HCT116 (cell line): ENCODE measurements at regions not wholly inside any gene's neighbourhood (a gene's known extent, or its start where the extent isn't known, plus 50 kb on each side); places are given as distances from the start of the nearest gene placed in this dataset.

ENCODE experiments used
- ATAC-seq: fragments of 200-7000 bp; cut with Tn5 transposase; 2 replicates; pipeline ENCODE4 v1.9.1; 2020; ENCODE audit warnings: mild to moderate bottlenecking, moderate library complexity
- BruUV-seq: library from RNA; stranded (reverse); fragments of 400-500 nt; replicated peaks from 2 replicates; lab custom pipeline; 2021; lab: Mats Ljungman, UMichigan
- CTCF ChIA-PET: fragments of 300-600 bp; sonication (Branson Sonifier 250); formaldehyde crosslinking; loops from one replicate; lab custom pipeline; 2021; ENCODE audit warnings: antibody characterized with exemption; lab: Charles Lee
- POLR2A ChIA-PET: fragments of 300-600, 350-600 bp; sonication (Branson Sonifier 250); formaldehyde crosslinking; loops from one replicate; lab custom pipeline; 2021; ENCODE audit warnings: antibody characterized with exemption; lab: Charles Lee
- RAD21 ChIA-PET, 2 experiments: fragments of 300-600 bp; sonication (Branson Sonifier 250); formaldehyde crosslinking; loops; one replicate each; lab custom pipeline; 2023; ENCODE audit warnings: low total read pairs in 2 of 2; ENCODE audit not compliant: uncharacterized antibody in 2 of 2, unreplicated experiment in 2 of 2, low non-redundant PET in 1 of 2; lab: Charles Lee
- DNase-seq: peaks from one replicate; pipeline ENCODE4 v3.0.0-alpha.2; 2010; ENCODE audit warnings: low read depth, low spot score
- H2AFZ ChIP-seq: fragments of 200-600 bp; shearing (Covaris generic), sonication (generic); 2 replicates; pipeline ENCODE4 v1.6.1; 2017; ENCODE audit warnings: low read depth, mixed run types, mixed read lengths, antibody characterized with exemption, low read length; ENCODE audit not compliant: poor library complexity, severe bottlenecking
- H3K27ac ChIP-seq: 2 replicates; pipeline ENCODE4 v1.5.1; 2012; ENCODE audit warnings: low read depth, low read length
- H3K27me3 ChIP-seq: fragments of 200-600 bp; sonication (generic); 2 replicates; pipeline ENCODE4 v1.6.1; 2016; ENCODE audit warnings: mixed run types, low read length, mixed read lengths; ENCODE audit not compliant: insufficient read depth
- H3K36me3 ChIP-seq, 2 experiments: fragments of 200-500 bp in 1 of 2; fragments of 200-600 bp in 1 of 2; sonication (Bioruptor generic) in 1 of 2; sonication (generic) in 1 of 2; 2 replicates each; pipeline versions ENCODE4 v1.5.1 to v1.6.1; 2014 to 2016; ENCODE audit warnings: low read length in 2 of 2, inconsistent platforms in 1 of 2, mixed read lengths in 1 of 2, mixed run types in 1 of 2; ENCODE audit not compliant: insufficient read depth in 2 of 2, control insufficient read depth in 1 of 2
- H3K4me1 ChIP-seq, 2 experiments: fragments of 200-600 bp in 1 of 2; sonication (generic) in 1 of 2; 2 replicates each; pipeline versions ENCODE4 v1.5.1 to v1.6.1; 2012 to 2017; ENCODE audit warnings: low read length in 2 of 2, inconsistent platforms in 1 of 2, mild to moderate bottlenecking in 1 of 2, mixed read lengths in 1 of 2, mixed run types in 1 of 2, moderate library complexity in 1 of 2; ENCODE audit not compliant: insufficient read depth in 2 of 2, control insufficient read depth in 1 of 2
- H3K4me2 ChIP-seq: fragments of 200-600 bp; sonication (generic); 2 replicates; pipeline ENCODE4 v1.6.1; 2017; ENCODE audit warnings: mixed run types, low read length, mixed read lengths
- H3K4me3 ChIP-seq, 2 experiments: fragments of 200-600 bp in 1 of 2; sonication (generic) in 1 of 2; replicated peaks in 1 of 2; 2 replicates each; pipeline ENCODE4 v1.5.1; 2011 to 2016; ENCODE audit warnings: low read length in 2 of 2, control low read depth in 1 of 2, low read depth in 1 of 2, mild to moderate bottlenecking in 1 of 2, mixed read lengths in 1 of 2, mixed run types in 1 of 2
- H3K79me2 ChIP-seq: fragments of 200-600 bp; sonication (generic); 2 replicates; pipeline ENCODE4 v1.6.1; 2017; ENCODE audit warnings: mild to moderate bottlenecking, mixed run types, low read length, moderate library complexity, mixed read lengths; ENCODE audit not compliant: insufficient read depth
- H3K9ac ChIP-seq: fragments of 200-600 bp; sonication (generic); 2 replicates; pipeline ENCODE4 v1.6.1; 2016; ENCODE audit warnings: low read length, mixed read lengths
- H3K9me2 ChIP-seq: fragments of 200-600 bp; sonication (generic), shearing (Covaris generic); 2 replicates; pipeline ENCODE4 v1.6.1; 2017; ENCODE audit warnings: mixed run types, mild to moderate bottlenecking, moderate library complexity; ENCODE audit not compliant: insufficient read depth
- H3K9me3 ChIP-seq, 2 experiments: fragments of 200-500 bp in 1 of 2; fragments of 200-600 bp in 1 of 2; sonication (Bioruptor generic) in 1 of 2; sonication (generic) in 1 of 2; 2 replicates each; pipeline ENCODE4 v1.6.1; 2014 to 2017; ENCODE audit warnings: low read length in 2 of 2, mixed read lengths in 2 of 2, inconsistent platforms in 1 of 2, low read depth in 1 of 2, mild to moderate bottlenecking in 1 of 2, mixed run types in 1 of 2, moderate library complexity in 1 of 2; ENCODE audit not compliant: control insufficient read depth in 1 of 2, insufficient read depth in 1 of 2
- H4K20me1 ChIP-seq: fragments of 200-600 bp; sonication (generic), shearing (Covaris generic); 2 replicates; pipeline ENCODE4 v1.6.1; 2017; ENCODE audit warnings: mixed run types, mild to moderate bottlenecking, moderate library complexity; ENCODE audit not compliant: insufficient read depth
- CTCF ChIP-seq, 3 experiments: fragments of 200-600 bp in 1 of 3; sonication (generic) in 1 of 3; IDR thresholded peaks in 2 of 3; conservative IDR thresholded peaks in 1 of 3; 2 replicates each; pipeline ENCODE4 v1.5.1; 2012 to 2017; ENCODE audit warnings: low read depth in 2 of 3, low read length in 2 of 3, antibody characterized with exemption in 1 of 3, borderline replicate concordance in 1 of 3, control low read depth in 1 of 3, mild to moderate bottlenecking in 1 of 3, mixed read lengths in 1 of 3, mixed run types in 1 of 3, moderate library complexity in 1 of 3; ENCODE audit not compliant: insufficient read depth in 1 of 3
- EZH2 ChIP-seq: fragments of 200-600 bp; sonication (generic); IDR thresholded peaks from 2 replicates; pipeline ENCODE4 v1.6.1; 2017; ENCODE audit warnings: antibody characterized with exemption, mixed run types
- EZH2phosphoT487 ChIP-seq: fragments of 200-600 bp; IDR thresholded peaks from 2 replicates; pipeline ENCODE4 v1.6.1; 2018; ENCODE audit warnings: antibody characterized with exemption, borderline replicate concordance
- MAX ChIP-seq: IDR thresholded peaks from 2 replicates; pipeline ENCODE4 v1.6.1; 2012
- POLR2A ChIP-seq: IDR thresholded peaks from 2 replicates; pipeline ENCODE4 v1.7.0; 2011; ENCODE audit warnings: borderline replicate concordance; ENCODE audit not compliant: insufficient read depth, insufficient read length; ENCODE audit errors: extremely low read depth
- RAD21 ChIP-seq: IDR thresholded peaks from 2 replicates; pipeline ENCODE4 v1.6.1; 2012; ENCODE audit warnings: low read depth, mild to moderate bottlenecking
- REST ChIP-seq: IDR thresholded peaks from 2 replicates; pipeline ENCODE4 v1.6.1; 2012; ENCODE audit warnings: low read depth
- SIN3A ChIP-seq: IDR thresholded peaks from 2 replicates; pipeline ENCODE4 v1.6.1; 2012; ENCODE audit warnings: low read depth
- SP1 ChIP-seq: IDR thresholded peaks from 2 replicates; pipeline ENCODE4 v1.6.1; 2012; ENCODE audit warnings: low read depth
- SRF ChIP-seq: IDR thresholded peaks from 2 replicates; pipeline ENCODE4 v1.6.1; 2012; ENCODE audit warnings: low read depth
- TCF7L2 ChIP-seq: IDR thresholded peaks from 2 replicates; pipeline ENCODE4 v1.7.0; 2011; ENCODE audit warnings: borderline replicate concordance, inconsistent platforms; ENCODE audit not compliant: insufficient read depth, insufficient read length; ENCODE audit errors: extremely low read depth
- ZFX ChIP-seq: fragments of 450-650 bp; IDR thresholded peaks from 2 replicates; pipeline ENCODE4 v1.6.1; 2017
- intact Hi-C: fragments of 100-400 bp; cut with micrococcal nuclease; formaldehyde crosslinking; loops from 2 replicates; pipeline ENCODE4 v1.10.0; 2022

GRCh38 chrX:1062351-1062750 is 150.1 kb downstream of the CRLF2 start:
- no peaks in the 10 kb centered on the region for H3K27me3 ChIP-seq
- H3K9me2 ChIP-seq: no peaks in the 10 kb centered on the region
- H3K36me3 ChIP-seq: no peaks in the 10 kb centered on the region
- no peaks in the 10 kb centered on the region for H3K79me2 ChIP-seq
- H3K4me2 ChIP-seq: no peak overlapping the region
- RAD21 ChIA-PET: no interaction called here
- H3K4me3 ChIP-seq: no peak overlapping the region
- no peaks in the 10 kb centered on the region for H3K9me3 ChIP-seq
- CTCF ChIA-PET: no interaction called here
- no peak overlapping the region for H2AFZ ChIP-seq
- ATAC-seq (no peak), DNase-seq (no peak)
- no peaks in the 10 kb centered on the region for H3K4me1 ChIP-seq
- no peak overlapping the region for H3K9ac ChIP-seq
- POLR2A ChIA-PET: no interaction called here
- intact Hi-C loops: no loop called here
- BruUV-seq: no TSS peak
- no peak for TF ChIP-seq REST
- H4K20me1 ChIP-seq: no peaks in the 10 kb centered on the region
- H3K27ac ChIP-seq: no peak overlapping the region

- intact Hi-C loops: no loop called here
- Histone ChIP-seq H3K4me1 (no peaks in the 10 kb centered on the region), H3K9me2 (no peaks in the 10 kb centered on the region), H4K20me1 (no peaks in the 10 kb centered on the region), H3K9me3 (no peaks in the 10 kb centered on the region), H3K4me2 (no peak overlapping the region), H3K27me3 (no peaks in the 10 kb centered on the region), H3K27ac (no peak overlapping the region), H3K36me3 (no peaks in the 10 kb centered on the region), H3K4me3 (no peak overlapping the region), H3K9ac (no peak overlapping the region), H3K79me2 (no peaks in the 10 kb centered on the region), H2AFZ (no peak overlapping the region)
- ChIA-PET RAD21 (no interaction called here), CTCF (no interaction called here), POLR2A (no interaction called here)
- DNase-seq (no peak), ATAC-seq (no peak)
- no TSS peak for BruUV-seq
- TF ChIP-seq EZH2: no peak
- TF ChIP-seq SIN3A: no peak
- TF ChIP-seq EZH2phosphoT487: no peak
- no peak for TF ChIP-seq POLR2A
- TF ChIP-seq REST: no peak
- no peak for TF ChIP-seq MAX
- TF ChIP-seq ZFX: no peak
- no peak for TF ChIP-seq SRF
- TF ChIP-seq SP1: no peak
- TF ChIP-seq RAD21: no peak
- TF ChIP-seq TCF7L2: no peak
- TF ChIP-seq CTCF (IDR thresholded peaks at IDR 0.05 in 2 of 3, conservative IDR thresholded peaks at IDR 0.05 in 1 of 3; ENCODE audit: borderline replicate concordance in 1 of 3, insufficient read depth in 1 of 3, low read depth in 2 of 3, low read length in 2 of 3): no peak
Observed at GRCh38 chrX:1060562-1060960, 151.9 kb downstream of the CRLF2 start.
